HEK293T (cell line): ENCODE measurements at regions not wholly inside any gene's neighbourhood (a gene's known extent, or its start where the extent isn't known, plus 50 kb on each side); places are given as distances from the start of the nearest gene placed in this dataset.

Source experiments
- ARNT ChIP-seq: fragments of 450-650 bp; IDR thresholded peaks from 2 replicates; pipeline ENCODE4 v1.6.1; 2017; ENCODE audit warnings: mild to moderate bottlenecking
- BHLHE40 ChIP-seq: fragments of 450-650 bp; IDR thresholded peaks from 2 replicates; pipeline ENCODE4 v1.6.1; 2016; ENCODE audit warnings: mild to moderate bottlenecking, moderate library complexity, borderline replicate concordance
- CTBP1 ChIP-seq: fragments of 450-650 bp; IDR thresholded peaks from 2 replicates; pipeline ENCODE4 v1.6.1; 2016; ENCODE audit warnings: borderline replicate concordance
- ELF4 ChIP-seq: fragments of 450-650 bp; IDR thresholded peaks from 2 replicates; pipeline ENCODE4 v1.6.1; 2017; ENCODE audit warnings: antibody characterized with exemption
- FOXA1 ChIP-seq: fragments of 450-650 bp; IDR thresholded peaks from 2 replicates; pipeline ENCODE4 v1.6.1; 2016; ENCODE audit warnings: mild to moderate bottlenecking
- FOXM1 ChIP-seq: fragments of 450-650 bp; IDR thresholded peaks from 2 replicates; pipeline ENCODE4 v1.6.1; 2017; ENCODE audit warnings: mild to moderate bottlenecking, borderline replicate concordance
- HDGF ChIP-seq: fragments of 450-650 bp; IDR thresholded peaks from 2 replicates; pipeline ENCODE4 v1.6.1; 2017; ENCODE audit warnings: antibody characterized with exemption, borderline replicate concordance
- L3MBTL2 ChIP-seq: fragments of 450-650 bp; conservative IDR thresholded peaks from 2 replicates; pipeline ENCODE4 v1.6.1; 2016; ENCODE audit warnings: mild to moderate bottlenecking
- LEF1 ChIP-seq: fragments of 450-650 bp; IDR thresholded peaks from 2 replicates; pipeline ENCODE4 v1.6.1; 2017; ENCODE audit warnings: mild to moderate bottlenecking, borderline replicate concordance
- SP1 ChIP-seq: fragments of 450-650 bp; IDR thresholded peaks from 2 replicates; pipeline ENCODE4 v1.6.1; 2017
- SUZ12 ChIP-seq: fragments of 450-650 bp; IDR thresholded peaks from 2 replicates; pipeline ENCODE4 v1.6.1; 2016; ENCODE audit warnings: mild to moderate bottlenecking
- ZNF384 ChIP-seq: fragments of 450-650 bp; IDR thresholded peaks from 2 replicates; pipeline ENCODE4 v1.6.1; 2016
- TF ChIP-seq, protein P1 (sequence below): fragments of 450-650 bp; IDR thresholded peaks from 2 replicates; pipeline ENCODE4 v1.6.1; 2016

- TF ChIP-seq FOXM1 (no peak), CTBP1 (no peak), BHLHE40 (no peak), L3MBTL2 (no peak), ARNT (no peak), SP1 (no peak), FOXA1 (no peak), ZNF384 (no peak), LEF1 (no peak), ELF4 (no peak), HDGF (no peak), SUZ12 (no peak)
- TF ChIP-seq, protein P1, sequence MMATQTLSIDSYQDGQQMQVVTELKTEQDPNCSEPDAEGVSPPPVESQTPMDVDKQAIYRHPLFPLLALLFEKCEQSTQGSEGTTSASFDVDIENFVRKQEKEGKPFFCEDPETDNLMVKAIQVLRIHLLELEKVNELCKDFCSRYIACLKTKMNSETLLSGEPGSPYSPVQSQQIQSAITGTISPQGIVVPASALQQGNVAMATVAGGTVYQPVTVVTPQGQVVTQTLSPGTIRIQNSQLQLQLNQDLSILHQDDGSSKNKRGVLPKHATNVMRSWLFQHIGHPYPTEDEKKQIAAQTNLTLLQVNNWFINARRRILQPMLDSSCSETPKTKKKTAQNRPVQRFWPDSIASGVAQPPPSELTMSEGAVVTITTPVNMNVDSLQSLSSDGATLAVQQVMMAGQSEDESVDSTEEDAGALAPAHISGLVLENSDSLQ = no peak
Observed at GRCh38 chr20:52246366-52246765, 54.8 kb upstream of the ZFP64 start.
